ENCODE measurements at regions not wholly inside any gene's neighbourhood (a gene's known extent, or its start where the extent isn't known, plus 50 kb on each side); places are given as distances from the start of the nearest gene placed in this dataset.

DNA sequence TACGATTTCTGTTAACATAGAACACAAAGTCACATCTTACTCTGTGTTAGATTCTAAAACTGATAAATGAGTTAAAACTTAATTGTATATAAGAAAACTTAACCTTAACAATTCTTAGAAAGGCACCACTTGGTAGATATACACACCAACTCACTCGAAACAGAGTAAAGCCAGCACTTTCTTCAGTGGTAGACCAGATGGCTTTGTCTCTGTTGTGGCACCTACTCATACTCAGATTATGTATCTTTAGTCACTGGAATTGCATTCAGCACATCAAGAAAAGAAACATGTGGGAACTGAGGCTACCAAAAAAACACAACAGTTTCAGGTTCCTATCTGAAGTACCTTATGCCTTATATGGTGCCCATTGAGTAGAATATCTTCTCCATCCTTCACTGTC is 192.5 kb downstream of the ZNF608 start:
- TF ChIP-seq, protein P1, sequence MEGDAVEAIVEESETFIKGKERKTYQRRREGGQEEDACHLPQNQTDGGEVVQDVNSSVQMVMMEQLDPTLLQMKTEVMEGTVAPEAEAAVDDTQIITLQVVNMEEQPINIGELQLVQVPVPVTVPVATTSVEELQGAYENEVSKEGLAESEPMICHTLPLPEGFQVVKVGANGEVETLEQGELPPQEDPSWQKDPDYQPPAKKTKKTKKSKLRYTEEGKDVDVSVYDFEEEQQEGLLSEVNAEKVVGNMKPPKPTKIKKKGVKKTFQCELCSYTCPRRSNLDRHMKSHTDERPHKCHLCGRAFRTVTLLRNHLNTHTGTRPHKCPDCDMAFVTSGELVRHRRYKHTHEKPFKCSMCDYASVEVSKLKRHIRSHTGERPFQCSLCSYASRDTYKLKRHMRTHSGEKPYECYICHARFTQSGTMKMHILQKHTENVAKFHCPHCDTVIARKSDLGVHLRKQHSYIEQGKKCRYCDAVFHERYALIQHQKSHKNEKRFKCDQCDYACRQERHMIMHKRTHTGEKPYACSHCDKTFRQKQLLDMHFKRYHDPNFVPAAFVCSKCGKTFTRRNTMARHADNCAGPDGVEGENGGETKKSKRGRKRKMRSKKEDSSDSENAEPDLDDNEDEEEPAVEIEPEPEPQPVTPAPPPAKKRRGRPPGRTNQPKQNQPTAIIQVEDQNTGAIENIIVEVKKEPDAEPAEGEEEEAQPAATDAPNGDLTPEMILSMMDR (conservative IDR thresholded peaks at IDR 0.05) = no peak
- TF ChIP-seq ZFX (IDR thresholded peaks at IDR 0.05) = no peak
